GM18502 (cell line): ENCODE measurements at regions not wholly inside any gene's neighbourhood (a gene's known extent, or its start where the extent isn't known, plus 50 kb on each side); places are given as distances from the start of the nearest gene placed in this dataset.

Source experiments
- ATAC-seq: cut with Tn5 transposase; IDR thresholded peaks from one replicate; pipeline ENCODE4 v1.9.1; 2021; ENCODE audit warnings: mild to moderate bottlenecking; ENCODE audit not compliant: unreplicated experiment, poor library complexity

DNA sequence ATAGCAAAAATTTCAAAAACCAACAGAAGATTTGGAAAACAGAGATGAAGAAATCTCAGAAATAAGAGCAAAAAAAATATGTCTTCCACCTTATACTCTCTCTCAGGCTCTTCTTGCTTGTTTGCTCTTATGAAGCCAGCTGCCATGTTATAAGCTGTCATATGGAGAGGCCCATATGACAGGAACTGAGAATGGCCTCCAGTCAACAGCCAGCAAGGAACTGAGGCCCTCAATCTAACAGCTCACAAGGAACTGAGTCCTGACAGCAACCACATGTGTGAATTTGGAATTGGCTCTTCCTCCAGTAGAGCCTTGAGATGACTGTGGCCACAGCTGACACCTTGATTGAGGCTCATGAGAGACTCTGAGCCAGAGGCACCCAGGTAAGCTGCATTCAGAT lies 51.3 kb upstream of the MAOA start:
- ATAC-seq = no peak

DNA sequence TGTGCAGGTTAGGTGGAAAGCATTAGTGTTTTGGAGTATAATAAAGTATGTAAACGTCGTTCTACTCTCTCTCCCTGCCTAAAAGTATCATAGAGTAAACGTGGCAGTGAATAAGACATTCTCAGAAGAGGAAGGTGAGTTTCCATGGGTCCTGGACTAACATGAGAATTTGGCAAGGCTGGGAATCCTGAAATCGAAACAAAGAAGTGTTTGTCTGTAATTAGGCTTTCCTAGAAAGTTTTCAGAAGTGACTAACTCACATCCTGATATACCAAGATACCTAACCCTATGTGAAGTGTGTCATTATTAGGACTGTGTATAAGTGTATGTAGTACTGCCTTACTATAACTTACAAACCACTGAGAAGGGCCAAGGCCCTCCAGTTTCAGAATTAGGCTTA lies 50.7 kb upstream of the MAOA start:
- no peak for ATAC-seq
